ENCODE measurements at regions not wholly inside any gene's neighbourhood (a gene's known extent, or its start where the extent isn't known, plus 50 kb on each side); places are given as distances from the start of the nearest gene placed in this dataset.
"Not testable (repeated sequence)": the region's sequence is repeated elsewhere in the genome, so short reads cannot be mapped to it uniquely, and the experiment has no call there.

- H3K36me3 ChIP-seq (ENCODE audit: control insufficient read depth in 2 of 3, insufficient read depth in 3 of 3, low read length in 3 of 3), result no peaks in the 10 kb centered on the region
- CTCF ChIA-PET, result interaction anchor here (0.6 kb wide), 1 partner anchor 158 kb away, joined by 3 read pairs; no protein-coding TSS in a partner anchor
- Mint-ChIP-seq H3K4me3 (no peak overlapping the region), H3K4me1 (no peaks in the 10 kb centered on the region), H3K9me3 (no peaks in the 10 kb centered on the region), H3K27ac (no peak overlapping the region), H3K27me3 (peaks cover 4 to 14% (median 9%) of the 10 kb centered on the region in 5 donors), H3K36me3 (no peaks in the 10 kb centered on the region)
- POLR2A ChIA-PET, result no interaction called here
- no peaks in the 10 kb centered on the region for H3K27me3 ChIP-seq (ENCODE audit: control insufficient read depth in 2 of 2, insufficient read depth in 2 of 2, low read length in 2 of 2)
- no peak for DNase-seq
- ATAC-seq, result no peak
- H3K4me1 ChIP-seq (ENCODE audit: control insufficient read depth in 2 of 2, insufficient read depth in 2 of 2, low read length in 2 of 2), result no peaks in the 10 kb centered on the region
- intact Hi-C loops (cut with micrococcal nuclease), result loop anchor here (1.0 to 5.0 kb wide), 4 partner anchors 281 to 608 kb away; partner anchors contain the start of gene FRMD6 (in 1 of the 2)
- H3K9me3 ChIP-seq (ENCODE audit: control insufficient read depth in 2 of 3, low read length in 3 of 3), result no peaks in the 10 kb centered on the region
- no peak overlapping the region for H3K4me3 ChIP-seq (ENCODE audit: low read length)
- H3K27ac ChIP-seq (ENCODE audit: low read depth, low read length), result no peak overlapping the region
These were observed 130.8 kb downstream of the TMX1 start for GRCh38 chr14:51370758-51371386.

DNA sequence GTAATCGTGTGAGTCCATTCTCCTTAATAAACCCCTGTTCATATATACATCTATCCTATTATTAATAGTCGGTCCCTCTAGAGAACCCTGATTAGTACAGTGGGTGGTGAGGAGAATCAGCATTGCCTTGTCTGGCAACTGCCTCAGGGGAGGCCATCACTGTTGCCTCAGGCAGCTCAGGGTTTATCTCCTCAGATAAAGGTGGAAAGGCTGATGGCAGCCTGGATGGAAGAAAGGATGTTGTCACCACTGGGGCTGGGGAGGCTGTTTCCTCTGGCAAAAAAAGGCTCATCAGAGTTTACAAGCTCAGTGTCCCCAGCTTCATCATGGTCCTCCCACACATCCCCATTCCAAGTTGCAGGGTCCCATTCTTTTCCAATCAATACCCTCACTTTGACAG, 137.1 kb downstream of the TMX1 start:
- H3K27ac ChIP-seq (ENCODE audit: low read depth, low read length); POLR2A ChIA-PET; H3K9me3 Mint-ChIP-seq; H3K4me1 Mint-ChIP-seq; intact Hi-C loops (cut with micrococcal nuclease); H3K9me3 ChIP-seq (ENCODE audit: control insufficient read depth in 2 of 3, low read length in 3 of 3); ATAC-seq; H3K27ac Mint-ChIP-seq; H3K4me1 ChIP-seq (ENCODE audit: control insufficient read depth in 2 of 2, insufficient read depth in 2 of 2, low read length in 2 of 2); H3K27me3 ChIP-seq (ENCODE audit: control insufficient read depth in 2 of 2, insufficient read depth in 2 of 2, low read length in 2 of 2); CTCF ChIA-PET; H3K4me3 Mint-ChIP-seq; H3K4me3 ChIP-seq (ENCODE audit: low read length); H3K36me3 ChIP-seq (ENCODE audit: control insufficient read depth in 2 of 3, insufficient read depth in 3 of 3, low read length in 3 of 3); H3K36me3 Mint-ChIP-seq; DNase-seq: not testable (repeated sequence)
- H3K27me3 Mint-ChIP-seq, result peaks cover 2 to 14% (median 4%) of the 10 kb centered on the region in 5 donors

DNA sequence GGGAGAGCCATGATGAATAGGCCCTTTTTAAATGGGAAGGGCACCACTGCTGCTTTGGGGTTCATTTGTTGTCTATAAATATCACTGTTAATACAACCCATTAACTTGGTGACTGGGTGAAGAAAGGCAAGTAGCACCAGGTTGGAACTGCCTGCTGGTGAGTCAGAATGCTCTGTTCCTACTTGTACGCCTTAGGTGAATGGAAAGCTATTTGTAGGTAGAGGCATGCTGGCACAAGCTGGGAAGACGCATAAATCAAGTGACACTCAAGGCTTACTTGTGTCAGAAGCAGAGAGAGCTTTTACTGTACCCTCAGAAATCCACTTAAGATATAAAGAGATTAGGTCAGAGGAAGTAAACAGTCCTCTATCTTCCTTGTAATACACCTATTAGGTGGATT, 142.5 kb downstream of the TMX1 start:
- H3K36me3 ChIP-seq (ENCODE audit: control insufficient read depth in 2 of 3, insufficient read depth in 3 of 3, low read length in 3 of 3), result no peaks in the 10 kb centered on the region
- ATAC-seq (no peak), DNase-seq (no peak)
- Mint-ChIP-seq H3K4me3 (no peak overlapping the region), H3K27ac (no peak overlapping the region), H3K4me1 (peaks cover 0 to 2% (median 0%) of the 10 kb centered on the region in 7 donors), H3K36me3 (no peaks in the 10 kb centered on the region), H3K27me3 (peaks cover 5 to 18% (median 12%) of the 10 kb centered on the region in 5 donors), H3K9me3 (no peaks in the 10 kb centered on the region)
- no peaks in the 10 kb centered on the region for H3K4me1 ChIP-seq (ENCODE audit: control insufficient read depth in 2 of 2, insufficient read depth in 2 of 2, low read length in 2 of 2)
- CTCF ChIA-PET, result no interaction called here
- H3K27me3 ChIP-seq (ENCODE audit: control insufficient read depth in 2 of 2, insufficient read depth in 2 of 2, low read length in 2 of 2), result peaks cover 0 to 3% of the 10 kb centered on the region in 2 donors
- no peak overlapping the region for H3K27ac ChIP-seq (ENCODE audit: low read depth, low read length)
- no peaks in the 10 kb centered on the region for H3K9me3 ChIP-seq (ENCODE audit: control insufficient read depth in 2 of 3, low read length in 3 of 3)
- no peak overlapping the region for H3K4me3 ChIP-seq (ENCODE audit: low read length)
- intact Hi-C loops (cut with micrococcal nuclease), result no loop called here
- POLR2A ChIA-PET, result no interaction called here

DNA sequence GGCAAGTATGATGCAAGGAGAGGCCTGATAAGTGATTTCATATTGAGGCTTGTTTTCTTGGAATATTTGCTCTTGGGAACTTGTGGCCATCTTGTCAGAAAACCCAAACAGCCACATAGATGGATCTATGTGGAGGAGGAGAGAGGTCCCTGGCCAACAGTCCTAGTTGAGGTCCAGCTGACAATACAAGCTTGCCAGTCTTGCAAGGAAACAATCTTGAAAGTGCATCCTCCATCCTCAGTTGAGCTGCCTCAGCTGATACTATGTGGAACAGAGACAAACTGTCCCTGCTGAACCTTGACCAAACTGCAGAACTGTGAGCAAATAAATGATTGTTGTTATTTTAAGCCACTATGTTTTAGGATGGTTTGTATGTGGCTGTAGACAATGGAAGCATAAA, 146.4 kb downstream of the TMX1 start:
- peaks cover 0 to 2% (median 0%) of the 10 kb centered on the region in 7 donors for H3K4me1 Mint-ChIP-seq
- Histone ChIP-seq H3K4me3 (ENCODE audit: low read length) (no peak overlapping the region), H3K27ac (ENCODE audit: low read depth, low read length) (no peak overlapping the region), H3K4me1 (ENCODE audit: control insufficient read depth in 2 of 2, insufficient read depth in 2 of 2, low read length in 2 of 2) (no peaks in the 10 kb centered on the region), H3K27me3 (ENCODE audit: control insufficient read depth in 2 of 2, insufficient read depth in 2 of 2, low read length in 2 of 2) (peaks cover 0 to 3% of the 10 kb centered on the region in 2 donors), H3K36me3 (ENCODE audit: control insufficient read depth in 2 of 3, insufficient read depth in 3 of 3, low read length in 3 of 3) (no peaks in the 10 kb centered on the region), H3K9me3 (ENCODE audit: control insufficient read depth in 2 of 3, low read length in 3 of 3) (no peaks in the 10 kb centered on the region)
- CTCF ChIA-PET, result no interaction called here
- H3K9me3 Mint-ChIP-seq, result peaks cover 0 to 6% (median 0%) of the 10 kb centered on the region in 11 donors
- POLR2A ChIA-PET, result no interaction called here
- no peak overlapping the region for H3K27ac Mint-ChIP-seq
- H3K27me3 Mint-ChIP-seq, result peaks cover 4 to 19% (median 12%) of the 10 kb centered on the region in 5 donors
- intact Hi-C loops (cut with micrococcal nuclease), result no loop called here
- no peak for ATAC-seq
- no peak for DNase-seq
- peaks cover 0 to 4% (median 0%) of the 10 kb centered on the region in 5 donors for H3K36me3 Mint-ChIP-seq
- no peak overlapping the region for H3K4me3 Mint-ChIP-seq

DNA sequence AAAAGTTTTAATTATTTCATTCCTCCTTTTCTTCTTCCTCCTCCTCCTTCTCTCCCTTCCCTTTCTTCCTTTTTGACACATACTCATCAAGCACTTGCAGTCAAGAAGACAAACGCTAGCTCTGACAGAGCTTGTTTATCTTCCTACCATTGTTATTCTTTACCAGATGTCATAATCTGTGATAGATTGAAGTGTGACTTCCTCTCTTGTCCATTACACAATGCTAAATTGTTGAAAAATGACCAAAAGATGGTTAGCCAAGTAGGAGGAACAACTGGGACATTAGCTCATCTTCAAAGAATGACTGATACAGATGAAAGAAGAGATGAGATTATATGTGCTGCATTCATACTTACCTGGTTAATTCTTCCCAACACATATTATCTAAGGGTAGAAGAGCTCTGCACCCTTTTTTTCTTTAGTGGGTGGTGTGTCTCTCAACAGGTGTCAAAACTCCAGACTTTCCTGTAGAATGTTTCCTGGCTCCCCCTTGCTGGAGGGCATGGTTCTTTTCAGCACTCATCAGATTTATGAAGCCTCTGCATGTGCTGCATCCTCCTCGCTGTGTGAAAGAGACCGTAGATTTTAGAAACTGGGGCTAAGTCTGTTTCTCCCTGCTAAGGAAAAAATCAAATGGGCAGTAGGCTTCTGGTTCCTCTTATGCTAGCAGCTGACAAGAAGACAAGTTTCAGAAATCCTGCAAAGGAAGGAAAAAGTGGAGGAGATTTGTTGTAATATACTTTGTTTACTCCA, 147.1 kb downstream of the TMX1 start:
- POLR2A ChIA-PET, result no interaction called here
- Mint-ChIP-seq H3K4me3 (no peak overlapping the region), H3K9me3 (peaks cover 0 to 6% (median 0%) of the 10 kb centered on the region in 11 donors), H3K27ac (no peak overlapping the region), H3K4me1 (peaks cover 0 to 2% (median 0%) of the 10 kb centered on the region in 7 donors), H3K36me3 (peaks cover 0 to 4% (median 0%) of the 10 kb centered on the region in 5 donors), H3K27me3 (peaks cover 4 to 14% (median 11%) of the 10 kb centered on the region in 5 donors)
- Histone ChIP-seq H3K27ac (ENCODE audit: low read depth, low read length) (no peak overlapping the region), H3K36me3 (ENCODE audit: control insufficient read depth in 2 of 3, insufficient read depth in 3 of 3, low read length in 3 of 3) (no peaks in the 10 kb centered on the region), H3K9me3 (ENCODE audit: control insufficient read depth in 2 of 3, low read length in 3 of 3) (no peaks in the 10 kb centered on the region), H3K27me3 (ENCODE audit: control insufficient read depth in 2 of 2, insufficient read depth in 2 of 2, low read length in 2 of 2) (peaks cover 0 to 3% of the 10 kb centered on the region in 2 donors), H3K4me3 (ENCODE audit: low read length) (no peak overlapping the region), H3K4me1 (ENCODE audit: control insufficient read depth in 2 of 2, insufficient read depth in 2 of 2, low read length in 2 of 2) (no peaks in the 10 kb centered on the region)
- CTCF ChIA-PET, result no interaction called here
- intact Hi-C loops (cut with micrococcal nuclease), result no loop called here
- ATAC-seq (no peak), DNase-seq (no peak)

- no peak for ATAC-seq
These were observed 152.4 kb downstream of the TMX1 start for GRCh38 chr14:51392416-51392815.

More at GRCh38 chr14:51392416-51392815, 152.4 kb downstream of the TMX1 start:
- Histone ChIP-seq H3K9me3 (ENCODE audit: control insufficient read depth in 2 of 3, low read length in 3 of 3) (no peaks in the 10 kb centered on the region), H3K27me3 (ENCODE audit: control insufficient read depth in 2 of 2, insufficient read depth in 2 of 2, low read length in 2 of 2) (no peaks in the 10 kb centered on the region), H3K4me1 (ENCODE audit: control insufficient read depth in 2 of 2, insufficient read depth in 2 of 2, low read length in 2 of 2) (no peaks in the 10 kb centered on the region), H3K27ac (ENCODE audit: low read depth, low read length) (no peak overlapping the region), H3K36me3 (ENCODE audit: control insufficient read depth in 2 of 3, insufficient read depth in 3 of 3, low read length in 3 of 3) (no peaks in the 10 kb centered on the region), H3K4me3 (ENCODE audit: low read length) (no peak overlapping the region)
- H3K4me3 Mint-ChIP-seq, result no peak overlapping the region
- ChIA-PET CTCF (no interaction called here), POLR2A (no interaction called here)
- intact Hi-C loops (cut with micrococcal nuclease), result no loop called here
- DNase-seq, result no peak
- peaks cover 2 to 19% (median 14%) of the 10 kb centered on the region in 5 donors for H3K27me3 Mint-ChIP-seq
- H3K27ac Mint-ChIP-seq, result no peak overlapping the region
- peaks cover 0 to 6% (median 0%) of the 10 kb centered on the region in 11 donors for H3K9me3 Mint-ChIP-seq
- peaks cover 0 to 4% (median 0%) of the 10 kb centered on the region in 5 donors for H3K36me3 Mint-ChIP-seq
- no peaks in the 10 kb centered on the region for H3K4me1 Mint-ChIP-seq

All from naive thymus-derived CD4-positive, alpha-beta T cell (primary cell).